Activated naive CD8-positive, alpha-beta T cell treated with anti-CD3 and anti-CD28 coated beads for 36 hours (primary cell): ENCODE measurements at regions not wholly inside any gene's neighbourhood (a gene's known extent, or its start where the extent isn't known, plus 50 kb on each side); places are given as distances from the start of the nearest gene placed in this dataset.
"Not testable (repeated sequence)": the region's sequence is repeated elsewhere in the genome, so short reads cannot be mapped to it uniquely, and the experiment has no call there.

Experiments used
- DNase-seq: peaks from one replicate; pipeline ENCODE4 v3.0.0; 2021
- H3K27ac Mint-ChIP-seq: one replicate; pipeline ENCODE4 v1.8.0; 2022; ENCODE audit warnings: mild to moderate bottlenecking, moderate library complexity, mixed read lengths
- H3K27me3 Mint-ChIP-seq: one replicate; pipeline ENCODE4 v1.8.0; 2022; ENCODE audit warnings: mild to moderate bottlenecking, mixed read lengths
- H3K36me3 Mint-ChIP-seq: one replicate; pipeline ENCODE4 v1.8.0; 2021; ENCODE audit warnings: mild to moderate bottlenecking, mixed read lengths
- H3K4me1 Mint-ChIP-seq: one replicate; pipeline ENCODE4 v1.8.0; 2021; ENCODE audit warnings: mixed read lengths
- H3K4me3 Mint-ChIP-seq: one replicate; pipeline ENCODE4 v1.8.0; 2022; ENCODE audit warnings: mild to moderate bottlenecking, moderate library complexity, mixed read lengths
- H3K9me3 Mint-ChIP-seq: one replicate; pipeline ENCODE4 v1.8.0; 2022; ENCODE audit warnings: mixed read lengths

DNA sequence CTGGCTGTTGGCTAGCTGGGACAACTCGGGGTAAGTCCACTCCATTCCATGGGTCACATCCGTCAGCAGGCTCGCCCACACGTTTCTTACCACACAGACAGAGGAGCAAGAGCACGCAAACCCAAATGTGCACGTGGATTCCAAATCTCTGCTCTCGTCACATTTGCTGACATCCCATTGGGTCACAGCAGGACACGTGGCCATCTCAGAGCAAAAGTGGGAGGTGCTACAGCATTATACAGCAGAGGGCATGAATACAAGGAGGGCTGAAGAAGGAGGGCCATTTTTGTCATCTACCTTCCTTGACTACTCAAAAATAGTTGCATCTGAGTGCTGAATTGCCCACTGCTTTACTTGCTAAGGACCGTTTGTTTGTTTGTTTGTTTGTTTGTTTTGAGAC is 84.7 kb downstream of the RBBP6 start:
- H3K4me1 Mint-ChIP-seq, result no peaks in the 10 kb centered on the region
- H3K4me3 Mint-ChIP-seq, result no peak overlapping the region
- H3K36me3 Mint-ChIP-seq, result no peaks in the 10 kb centered on the region
- H3K27ac Mint-ChIP-seq, result no peak overlapping the region
- no peaks in the 10 kb centered on the region for H3K9me3 Mint-ChIP-seq
- no peaks in the 10 kb centered on the region for H3K27me3 Mint-ChIP-seq
- DNase-seq, result no peak

DNA sequence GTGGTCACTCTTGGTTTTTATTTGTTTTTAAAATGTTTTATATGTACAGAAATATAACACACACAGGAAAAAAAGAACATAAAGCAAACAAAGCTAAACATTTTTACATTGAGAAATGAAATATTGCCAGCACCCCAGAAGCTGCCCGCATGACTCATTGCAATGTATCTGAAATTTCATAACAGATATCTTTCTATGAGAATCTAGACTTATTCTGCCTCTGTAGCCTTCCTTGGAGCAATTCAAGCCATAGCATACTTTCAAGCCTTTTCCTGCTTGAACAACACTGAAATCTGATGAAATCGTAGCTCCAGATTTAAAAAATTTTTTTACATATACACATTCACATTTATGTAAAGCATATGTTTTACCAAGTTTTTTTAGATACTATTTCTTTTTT is 86.9 kb downstream of the RBBP6 start:
- no peaks in the 10 kb centered on the region for H3K36me3 Mint-ChIP-seq
- H3K9me3 Mint-ChIP-seq, result no peaks in the 10 kb centered on the region
- no peak for DNase-seq
- H3K27ac Mint-ChIP-seq, result no peak overlapping the region
- H3K4me3 Mint-ChIP-seq, result no peak overlapping the region
- H3K27me3 Mint-ChIP-seq, result peaks cover 3% of the 10 kb centered on the region
- H3K4me1 Mint-ChIP-seq, result no peaks in the 10 kb centered on the region

DNA sequence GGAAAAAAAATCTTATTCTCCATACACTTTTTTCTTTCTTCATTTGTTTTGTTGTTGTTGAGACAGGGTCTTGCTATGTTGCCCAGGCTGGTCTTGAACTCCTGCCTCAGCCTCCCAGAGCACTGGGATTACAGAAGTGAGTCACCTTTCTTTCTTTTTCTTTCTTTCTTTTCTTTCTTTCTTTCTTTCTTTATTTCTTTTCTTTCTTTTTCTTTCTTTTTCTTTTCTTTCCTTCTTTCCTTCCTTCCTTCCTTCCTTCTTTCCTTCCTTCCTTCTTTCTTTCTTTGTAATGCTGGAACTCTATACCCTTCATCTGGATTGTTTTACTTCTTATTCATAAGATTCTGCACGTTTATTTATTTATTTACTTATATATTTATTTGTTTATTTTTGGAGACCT is 94.5 kb upstream of the TNRC6A start:
- DNase-seq, result no peak
- H3K9me3 Mint-ChIP-seq, result no peaks in the 10 kb centered on the region
- H3K27me3 Mint-ChIP-seq, result peaks cover 16% of the 10 kb centered on the region
- no peak overlapping the region for H3K4me3 Mint-ChIP-seq
- H3K36me3 Mint-ChIP-seq, result no peaks in the 10 kb centered on the region
- no peak overlapping the region for H3K27ac Mint-ChIP-seq
- no peaks in the 10 kb centered on the region for H3K4me1 Mint-ChIP-seq

DNA sequence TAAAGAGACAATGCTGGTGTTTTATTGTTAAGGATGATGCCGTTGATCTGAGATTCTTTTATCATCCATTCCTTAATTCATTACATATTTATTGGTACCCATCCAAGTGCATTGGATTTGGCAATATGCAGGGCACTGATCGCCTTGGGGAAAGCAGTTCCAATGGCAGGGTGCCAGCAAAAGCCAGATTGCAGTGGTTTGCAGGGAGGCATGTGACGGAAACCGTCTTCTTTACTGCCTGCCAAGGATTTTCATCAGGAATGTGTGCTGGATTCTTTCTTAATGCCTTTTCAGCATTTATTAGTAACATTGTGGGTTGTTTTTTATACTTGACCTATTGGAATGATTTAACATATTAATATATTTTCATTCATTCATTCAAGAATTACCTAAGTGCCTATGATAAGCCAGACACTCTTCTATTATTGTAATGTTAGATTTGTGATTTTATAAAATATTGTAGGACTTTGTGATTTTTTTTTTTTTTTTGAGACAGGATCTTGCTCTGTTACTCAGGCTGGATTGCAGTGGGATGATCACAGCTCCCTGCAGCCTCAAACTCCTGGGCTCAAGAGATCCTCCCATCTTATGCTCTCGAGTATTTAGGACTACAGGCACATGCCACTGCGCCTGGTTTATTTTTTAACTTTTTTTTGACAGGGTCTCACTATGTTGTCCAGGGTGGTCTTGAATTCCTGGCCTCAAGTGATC is 93.4 kb upstream of the TNRC6A start:
- Mint-ChIP-seq H3K4me1 (no peaks in the 10 kb centered on the region), H3K9me3 (no peaks in the 10 kb centered on the region), H3K4me3 (no peak overlapping the region), H3K27ac (no peak overlapping the region), H3K36me3 (no peaks in the 10 kb centered on the region), H3K27me3 (peaks cover 17% of the 10 kb centered on the region)
- no peak for DNase-seq

DNA sequence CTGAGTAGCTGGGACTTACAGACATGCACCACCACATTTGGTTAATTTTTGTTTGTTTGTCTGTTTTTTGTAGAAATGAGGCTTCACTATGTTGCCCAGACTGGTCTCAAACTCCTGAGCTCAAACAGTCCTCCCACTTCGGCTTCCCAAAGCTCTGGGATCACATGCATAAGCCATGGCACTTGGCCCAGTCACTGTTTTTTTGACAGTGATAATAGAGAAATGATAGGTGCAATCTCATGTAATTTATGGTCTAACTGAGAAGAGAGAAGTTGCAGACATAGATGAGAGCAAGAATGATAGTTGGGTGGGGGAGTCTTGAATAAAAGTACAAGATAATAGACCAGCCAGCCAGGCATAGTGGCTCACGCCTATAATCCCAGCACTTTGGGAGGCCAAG is 89.7 kb upstream of the TNRC6A start:
- no peaks in the 10 kb centered on the region for H3K36me3 Mint-ChIP-seq
- no peak overlapping the region for H3K27ac Mint-ChIP-seq
- no peaks in the 10 kb centered on the region for H3K9me3 Mint-ChIP-seq
- H3K4me3 Mint-ChIP-seq, result no peak overlapping the region
- H3K4me1 Mint-ChIP-seq, result no peaks in the 10 kb centered on the region
- no peak for DNase-seq
- H3K27me3 Mint-ChIP-seq, result peaks cover 22% of the 10 kb centered on the region

DNA sequence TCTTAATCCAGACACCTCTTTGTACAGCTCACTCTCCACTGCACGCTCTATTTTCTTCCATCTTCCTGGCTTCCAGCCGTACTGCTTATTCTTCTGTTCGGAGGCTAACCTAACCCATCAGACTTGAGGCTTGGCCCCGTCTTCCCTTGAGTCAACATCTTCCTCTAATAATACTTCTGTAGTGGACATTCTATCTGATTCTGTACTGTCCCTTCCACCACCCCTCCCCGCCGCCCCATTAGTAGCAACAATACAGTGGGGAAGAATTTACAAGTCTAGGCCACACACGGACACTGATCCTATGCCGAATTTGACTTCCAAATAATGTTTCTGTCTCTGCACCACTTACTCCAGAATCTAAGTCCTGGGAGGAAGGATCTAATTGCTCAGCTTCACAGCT is 86.0 kb upstream of the TNRC6A start:
- no peak overlapping the region for H3K27ac Mint-ChIP-seq
- no peak for DNase-seq
- no peak overlapping the region for H3K4me3 Mint-ChIP-seq
- H3K36me3 Mint-ChIP-seq, result no peaks in the 10 kb centered on the region
- peaks cover 24% of the 10 kb centered on the region for H3K27me3 Mint-ChIP-seq
- H3K9me3 Mint-ChIP-seq, result no peaks in the 10 kb centered on the region
- no peaks in the 10 kb centered on the region for H3K4me1 Mint-ChIP-seq

DNA sequence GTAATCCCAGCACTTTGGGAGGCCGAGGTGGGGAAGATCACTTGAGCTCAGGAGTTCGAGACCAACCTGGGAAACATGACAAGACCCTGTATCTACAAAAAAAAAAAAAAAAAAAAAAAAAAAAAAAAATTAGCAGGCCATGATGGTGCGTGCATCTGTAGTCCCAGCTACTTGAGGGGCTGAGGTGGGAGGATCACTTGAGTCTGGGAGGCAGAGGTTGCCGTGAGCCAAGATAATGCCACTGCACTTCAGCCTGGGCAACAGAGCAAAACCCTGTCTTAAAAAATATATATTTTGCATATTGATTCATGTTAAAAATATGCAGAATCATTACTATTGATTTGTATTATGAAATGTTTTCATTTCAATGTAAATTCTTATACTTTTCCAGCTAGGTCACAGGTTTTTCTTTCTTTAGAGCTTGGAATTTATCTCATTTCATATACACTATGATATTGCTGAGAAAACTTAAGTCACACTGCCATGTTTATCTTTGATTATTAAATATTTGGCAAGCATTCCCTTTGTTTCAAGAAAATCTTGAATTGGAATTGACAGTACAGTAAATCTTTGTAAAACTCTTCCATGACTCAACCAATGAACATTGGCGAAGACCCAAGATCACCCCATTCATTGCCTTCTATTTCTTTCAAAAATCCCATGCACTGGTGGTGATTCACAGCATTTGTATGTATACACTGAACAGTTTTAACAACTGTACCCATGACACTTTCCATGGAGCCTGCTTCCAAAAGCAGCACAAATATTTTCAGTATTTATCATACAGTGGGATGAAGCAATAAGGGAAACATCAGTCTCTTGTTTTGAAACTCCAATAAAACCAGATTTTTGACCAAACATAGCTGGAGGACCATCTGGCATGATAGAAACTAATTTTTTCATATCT is 83.5 kb upstream of the TNRC6A start:
- H3K9me3 Mint-ChIP-seq, result no peaks in the 10 kb centered on the region
- peaks cover 33% of the 10 kb centered on the region for H3K27me3 Mint-ChIP-seq
- H3K36me3 Mint-ChIP-seq, result no peaks in the 10 kb centered on the region
- DNase-seq, result no peak
- no peak overlapping the region for H3K4me3 Mint-ChIP-seq
- H3K27ac Mint-ChIP-seq, result no peak overlapping the region
- no peaks in the 10 kb centered on the region for H3K4me1 Mint-ChIP-seq

DNA sequence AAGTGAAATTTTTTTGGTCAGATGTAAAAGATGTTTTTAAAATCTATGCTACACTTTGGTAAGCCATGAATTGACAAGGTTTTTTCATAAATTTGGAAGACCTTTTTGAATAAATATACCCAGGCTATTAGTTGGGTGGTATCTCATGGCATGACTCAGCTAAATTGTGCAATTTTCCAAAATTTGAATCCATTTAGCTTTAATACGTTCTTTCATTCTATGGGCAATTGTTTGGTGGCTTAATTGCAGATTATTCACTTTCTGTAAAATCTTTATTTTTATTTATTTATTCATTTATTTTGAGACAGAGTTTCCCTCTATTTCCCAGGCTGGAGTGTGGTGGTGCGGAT is 82.8 kb upstream of the TNRC6A start:
- no peak overlapping the region for H3K27ac Mint-ChIP-seq
- no peak overlapping the region for H3K4me3 Mint-ChIP-seq
- peaks cover 32% of the 10 kb centered on the region for H3K27me3 Mint-ChIP-seq
- no peaks in the 10 kb centered on the region for H3K4me1 Mint-ChIP-seq
- DNase-seq, result no peak
- H3K9me3 Mint-ChIP-seq, result no peaks in the 10 kb centered on the region
- no peaks in the 10 kb centered on the region for H3K36me3 Mint-ChIP-seq

DNA sequence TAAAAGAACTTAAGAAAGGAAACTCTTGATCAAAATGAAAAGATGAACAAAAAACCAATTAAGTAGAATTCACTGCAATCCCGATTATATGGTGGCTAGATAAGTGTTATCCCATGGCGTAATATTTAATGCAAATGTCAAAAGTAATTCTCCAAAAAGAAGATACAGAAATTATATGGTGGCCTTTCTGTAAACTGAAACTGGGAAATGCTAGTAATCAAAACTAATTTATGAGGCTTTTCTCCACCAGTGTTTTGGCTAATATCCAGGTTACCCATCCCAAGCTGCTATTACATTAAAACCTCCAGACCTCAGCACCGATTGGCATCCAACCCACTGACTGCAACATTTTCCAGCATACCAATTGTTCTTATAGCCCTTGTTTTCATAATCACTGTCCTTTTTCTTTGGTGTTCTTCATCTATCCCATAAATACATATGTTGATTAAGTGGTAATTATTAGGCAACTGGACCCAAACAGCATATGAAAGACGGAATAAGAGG is 77.2 kb upstream of the TNRC6A start:
- no peaks in the 10 kb centered on the region for H3K4me1 Mint-ChIP-seq
- no peak for DNase-seq
- H3K36me3 Mint-ChIP-seq, result no peaks in the 10 kb centered on the region
- peaks cover 22% of the 10 kb centered on the region for H3K27me3 Mint-ChIP-seq
- H3K9me3 Mint-ChIP-seq, result no peaks in the 10 kb centered on the region
- no peak overlapping the region for H3K27ac Mint-ChIP-seq
- no peak overlapping the region for H3K4me3 Mint-ChIP-seq

DNA sequence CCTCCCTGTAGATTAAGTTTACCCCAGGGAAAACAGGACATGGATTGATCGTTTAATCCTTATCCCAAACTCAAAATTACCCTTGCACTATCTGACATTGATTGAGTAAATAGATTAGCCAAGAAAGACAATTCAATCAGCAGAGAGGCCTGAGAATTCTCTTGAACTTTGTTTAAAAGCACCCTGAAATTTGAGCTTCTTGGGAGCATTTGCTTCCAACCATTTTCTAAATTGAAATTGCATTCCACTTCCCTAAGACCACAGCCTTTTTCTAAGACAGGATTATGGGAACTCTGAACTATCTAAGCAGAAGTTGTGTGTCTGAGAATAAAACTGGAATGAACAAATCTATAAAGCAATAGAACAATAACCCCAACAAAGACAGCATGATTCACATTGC is 76.6 kb upstream of the TNRC6A start:
- Mint-ChIP-seq H3K36me3 (no peaks in the 10 kb centered on the region), H3K27me3 (peaks cover 18% of the 10 kb centered on the region), H3K9me3 (no peaks in the 10 kb centered on the region), H3K27ac (no peak overlapping the region), H3K4me3 (no peak overlapping the region), H3K4me1 (no peaks in the 10 kb centered on the region)
- DNase-seq, result no peak

DNA sequence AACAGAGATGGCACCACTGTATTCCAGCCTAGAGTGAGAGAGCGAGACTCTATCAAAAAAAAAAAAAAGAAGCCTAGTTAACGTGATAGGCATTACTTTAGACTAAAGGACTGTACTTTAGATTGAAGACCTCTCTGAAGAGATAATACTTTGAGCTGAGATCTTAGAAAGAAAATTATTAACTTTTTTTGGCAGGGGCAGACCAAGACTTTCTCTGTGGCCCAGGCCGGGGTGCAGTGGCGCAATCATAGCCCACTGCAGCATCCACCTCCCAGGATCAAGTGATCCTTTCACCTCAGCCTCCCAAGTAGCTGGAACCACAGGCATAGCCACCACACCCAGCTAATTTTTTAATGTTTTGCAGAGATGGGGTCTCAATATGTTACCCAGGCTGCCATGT is 75.7 kb upstream of the TNRC6A start:
- Mint-ChIP-seq H3K36me3 (no peaks in the 10 kb centered on the region), H3K27me3 (peaks cover 13% of the 10 kb centered on the region), H3K9me3 (no peaks in the 10 kb centered on the region), H3K27ac (no peak overlapping the region), H3K4me1 (no peaks in the 10 kb centered on the region), H3K4me3 (no peak overlapping the region)
- no peak for DNase-seq

DNA sequence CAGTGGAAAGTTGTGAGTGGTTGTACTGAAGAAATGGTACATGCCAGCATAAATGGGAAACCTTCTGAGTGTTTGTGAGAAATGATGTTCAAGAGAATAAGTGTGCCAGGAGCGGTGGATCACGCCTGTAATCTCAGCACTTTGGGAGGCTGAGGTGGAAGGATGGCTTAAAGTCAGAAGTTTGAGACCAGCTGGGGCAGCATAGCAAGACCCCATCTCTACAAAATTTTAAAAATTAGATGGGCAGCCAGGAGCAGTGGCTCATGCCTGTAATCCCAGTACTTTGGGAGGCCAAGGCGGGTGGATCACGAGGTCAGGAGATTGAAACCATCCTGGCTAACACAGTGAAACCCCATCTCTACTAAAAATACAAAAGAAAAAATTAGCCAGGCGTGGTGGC is 63.5 kb upstream of the TNRC6A start:
- Mint-ChIP-seq H3K27me3 (peaks cover 13% of the 10 kb centered on the region), H3K4me1 (peaks cover 45% of the 10 kb centered on the region)
- not testable (repeated sequence) for H3K9me3 Mint-ChIP-seq, H3K27ac Mint-ChIP-seq, H3K4me3 Mint-ChIP-seq, H3K36me3 Mint-ChIP-seq, DNase-seq

DNA sequence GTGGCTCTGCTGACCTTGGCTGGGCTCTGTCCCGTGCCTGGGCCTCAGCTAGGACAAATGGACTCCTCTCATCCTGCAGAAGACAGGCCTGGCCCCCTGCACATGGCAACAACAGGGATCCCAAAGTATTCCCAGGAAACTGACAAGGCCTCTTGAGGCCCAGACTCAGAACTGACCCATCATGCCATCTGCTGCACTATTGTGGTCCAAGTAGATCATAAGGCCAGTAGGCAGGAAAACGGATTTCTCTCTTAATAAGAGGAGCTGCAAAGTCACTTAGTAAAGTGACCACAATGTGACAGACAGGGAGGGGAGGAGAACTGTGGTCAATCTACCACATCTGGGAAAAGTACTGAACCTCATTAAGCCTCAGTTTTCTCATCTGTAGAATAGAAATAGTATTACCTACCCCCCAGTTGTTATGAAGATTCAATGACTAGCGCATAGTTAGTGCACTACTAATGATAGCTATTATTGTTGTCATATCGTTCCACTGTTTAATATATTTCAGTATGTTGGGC is 62.1 kb upstream of the TNRC6A start:
- H3K4me3 Mint-ChIP-seq, result no peak overlapping the region
- H3K36me3 Mint-ChIP-seq, result no peaks in the 10 kb centered on the region
- DNase-seq, result no peak
- H3K27me3 Mint-ChIP-seq, result peaks cover 23% of the 10 kb centered on the region
- peak overlapping the region; percentile 34 for H3K27ac Mint-ChIP-seq
- H3K4me1 Mint-ChIP-seq, result peaks cover 45% of the 10 kb centered on the region
- no peaks in the 10 kb centered on the region for H3K9me3 Mint-ChIP-seq

DNA sequence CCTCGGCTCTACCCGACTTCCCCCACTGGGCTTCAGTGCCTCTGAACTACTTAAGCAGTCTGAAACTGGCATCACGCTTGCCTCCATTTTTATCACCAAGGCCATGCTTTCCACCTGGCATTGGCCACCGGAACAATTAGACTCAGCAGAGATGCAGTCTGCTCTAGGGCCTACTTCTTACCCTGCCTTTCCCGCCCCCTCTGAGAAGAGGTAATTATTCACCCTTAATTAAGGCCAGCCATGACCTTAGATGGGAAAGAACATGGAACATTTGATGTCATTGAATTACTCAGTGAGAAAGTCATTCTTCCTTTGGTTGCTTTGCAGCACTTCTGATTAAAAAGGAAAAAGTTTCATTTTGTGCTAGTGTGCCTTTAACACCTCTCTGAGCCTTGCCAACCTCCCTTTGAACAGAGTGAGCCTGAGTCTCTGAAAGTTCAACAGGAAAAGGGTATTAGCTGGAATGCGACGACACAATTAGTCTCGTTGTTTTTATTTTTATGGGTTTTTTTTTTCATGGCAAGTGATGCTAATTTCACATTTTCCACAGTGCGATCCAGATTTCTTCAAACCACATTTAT is 60.9 kb upstream of the TNRC6A start:
- Mint-ChIP-seq H3K27ac (peak overlapping the region; percentile 89), H3K36me3 (no peaks in the 10 kb centered on the region), H3K27me3 (peaks cover 22% of the 10 kb centered on the region), H3K4me1 (peaks cover 33% of the 10 kb centered on the region), H3K9me3 (no peaks in the 10 kb centered on the region), H3K4me3 (peak overlapping the region; percentile 41)
- peak; percentile 59 for DNase-seq
